Endometrium (tissue), 2 donors: ENCODE measurements at regions not wholly inside any gene's neighbourhood (a gene's known extent, or its start where the extent isn't known, plus 50 kb on each side); places are given as distances from the start of the nearest gene placed in this dataset.
"Not testable (repeated sequence)": the region's sequence is repeated elsewhere in the genome, so short reads cannot be mapped to it uniquely, and the experiment has no call there.

ENCODE experiments used
- FAIRE-seq: peaks from 2 replicates; lab custom pipeline; 2012; peaks lifted over from hg19 to GRCh38; lab: Jason Lieb, UNC
- donor health status: control.
- donor health status: control.

- FAIRE-seq = no peak
Measured at GRCh38 chr21:36207577-36208320, 51.1 kb downstream of the DOP1B start.

GRCh38 chr21:36208326-36209013 lies 51.8 kb downstream of the DOP1B start:
- FAIRE-seq = no peak

GRCh38 chr21:36209626-36210171 lies 53.1 kb downstream of the DOP1B start:
- no peak for FAIRE-seq

- FAIRE-seq = no peak
Measured at GRCh38 chr21:36210779-36211659, 54.4 kb downstream of the DOP1B start.

GRCh38 chr21:36211660-36212512 lies 55.3 kb downstream of the DOP1B start:
- no peak for FAIRE-seq

- FAIRE-seq = no peak
Measured at GRCh38 chr21:36212513-36212780, 55.8 kb downstream of the DOP1B start.

GRCh38 chr21:36214561-36214960 lies 57.9 kb downstream of the DOP1B start:
- no peak for FAIRE-seq

GRCh38 chr21:36217743-36218142 lies 61.1 kb downstream of the DOP1B start:
- FAIRE-seq = no peak

- FAIRE-seq = no peak
Measured at GRCh38 chr21:36218691-36219090, 62.1 kb downstream of the DOP1B start.

GRCh38 chr21:36223451-36223850 lies 66.8 kb downstream of the DOP1B start:
- FAIRE-seq = no peak

- no peak for FAIRE-seq
Measured at GRCh38 chr21:36229181-36229580, 72.6 kb downstream of the DOP1B start.

GRCh38 chr21:36231444-36231843 lies 74.8 kb downstream of the DOP1B start:
- not testable (repeated sequence) for FAIRE-seq

GRCh38 chr21:36232641-36233040 lies 76.0 kb downstream of the DOP1B start:
- no peak for FAIRE-seq

- FAIRE-seq = no peak
Measured at GRCh38 chr21:36235058-36235582, 78.5 kb downstream of the DOP1B start.

GRCh38 chr21:36236052-36236730 lies 79.6 kb downstream of the DOP1B start:
- FAIRE-seq = no peak

GRCh38 chr21:36237441-36237840 lies 80.8 kb downstream of the DOP1B start:
- no peak for FAIRE-seq

- FAIRE-seq = no peak
Measured at GRCh38 chr21:36239585-36239984, 80.4 kb upstream of the MORC3 start.

GRCh38 chr21:36241717-36242116 lies 78.3 kb upstream of the MORC3 start:
- FAIRE-seq = no peak

- no peak for FAIRE-seq
Measured at GRCh38 chr21:36245115-36245514, 74.9 kb upstream of the MORC3 start.

GRCh38 chr21:36245649-36246048 lies 74.3 kb upstream of the MORC3 start:
- no peak for FAIRE-seq

GRCh38 chr21:36246080-36246631 lies 73.8 kb upstream of the MORC3 start:
- no peak for FAIRE-seq
